Trophoblast cell (in vitro differentiated cells and primary cell): ENCODE measurements at regions not wholly inside any gene's neighbourhood (a gene's known extent, or its start where the extent isn't known, plus 50 kb on each side); places are given as distances from the start of the nearest gene placed in this dataset.

Experiments
- DNase-seq, 2 donors: peaks; one replicate each; pipeline ENCODE4 v3.0.0-alpha.2; 2016
- H2AFZ ChIP-seq: 2 replicates; pipeline ENCODE4 v1.6.1; 2013; ENCODE audit warnings: low read length, moderate library complexity, mild to moderate bottlenecking; ENCODE audit not compliant: insufficient read depth, poor library complexity
- H2AK5ac ChIP-seq: 2 replicates; pipeline ENCODE4 v1.6.1; 2013; ENCODE audit warnings: mild to moderate bottlenecking, low read length
- H2BK120ac ChIP-seq: 2 replicates; pipeline ENCODE4 v1.6.1; 2013; ENCODE audit warnings: low read length, mild to moderate bottlenecking, moderate library complexity; ENCODE audit not compliant: insufficient read depth, poor library complexity
- H2BK12ac ChIP-seq: 2 replicates; pipeline ENCODE4 v1.6.1; 2013; ENCODE audit warnings: mild to moderate bottlenecking, low read length, moderate library complexity
- H2BK5ac ChIP-seq: 2 replicates; pipeline ENCODE4 v1.6.1; 2013; ENCODE audit warnings: low read length, low read depth, moderate library complexity, mild to moderate bottlenecking; ENCODE audit not compliant: poor library complexity
- H3K14ac ChIP-seq: 2 replicates; pipeline ENCODE4 v1.6.1; 2013; ENCODE audit warnings: mild to moderate bottlenecking, low read length
- H3K18ac ChIP-seq: 2 replicates; pipeline ENCODE4 v1.6.1; 2013; ENCODE audit warnings: mild to moderate bottlenecking, low read length
- H3K23ac ChIP-seq: 2 replicates; pipeline ENCODE4 v1.6.1; 2013; ENCODE audit warnings: low read length
- H3K27ac ChIP-seq: 2 replicates; pipeline ENCODE4 v1.5.1; 2013; ENCODE audit warnings: low read depth, mild to moderate bottlenecking, inconsistent platforms, low read length, moderate library complexity
- H3K27me3 ChIP-seq: 2 replicates; pipeline ENCODE4 v1.6.1; 2013; ENCODE audit warnings: inconsistent platforms, mild to moderate bottlenecking, low read length, moderate library complexity; ENCODE audit not compliant: insufficient read depth
- H3K36me3 ChIP-seq, 2 experiments: 1 replicate in 1 of 2; 2 replicates in 1 of 2; pipeline ENCODE4 v1.6.1; 2013; ENCODE audit warnings: low read length in 2 of 2, mild to moderate bottlenecking in 2 of 2, moderate library complexity in 1 of 2; ENCODE audit not compliant: insufficient read depth in 2 of 2, control insufficient read depth in 1 of 2
- H3K4ac ChIP-seq: 2 replicates; pipeline ENCODE4 v1.6.1; 2013; ENCODE audit warnings: low read depth, mild to moderate bottlenecking, low read length, moderate library complexity
- H3K4me1 ChIP-seq, 2 experiments: 1 replicate in 1 of 2; 2 replicates in 1 of 2; pipeline ENCODE4 v1.6.1; 2013; ENCODE audit warnings: low read length in 2 of 2, mild to moderate bottlenecking in 2 of 2, moderate library complexity in 1 of 2; ENCODE audit not compliant: insufficient read depth in 2 of 2, control insufficient read depth in 1 of 2
- H3K4me2 ChIP-seq: 2 replicates; pipeline ENCODE4 v1.6.1; 2013; ENCODE audit warnings: inconsistent platforms, mild to moderate bottlenecking, low read length, moderate library complexity
- H3K4me3 ChIP-seq: 2 replicates; pipeline ENCODE4 v1.5.1; 2013; ENCODE audit warnings: mild to moderate bottlenecking, low read depth, low read length, inconsistent platforms
- H3K79me1 ChIP-seq: one replicate; pipeline ENCODE4 v1.6.1; 2013; ENCODE audit warnings: low read length
- H3K79me2 ChIP-seq: 2 replicates; pipeline ENCODE4 v1.6.1; 2013; ENCODE audit warnings: low read length, mild to moderate bottlenecking; ENCODE audit not compliant: control insufficient read depth, insufficient read depth, poor library complexity
- H3K9ac ChIP-seq: 2 replicates; pipeline ENCODE4 v1.6.1; 2013; ENCODE audit warnings: mild to moderate bottlenecking, low read length
- H3K9me3 ChIP-seq: 2 replicates; pipeline ENCODE4 v1.6.1; 2013; ENCODE audit warnings: low read depth, mild to moderate bottlenecking, control low read depth, inconsistent platforms, low read length; ENCODE audit not compliant: insufficient read depth
- H4K12ac ChIP-seq: 2 replicates; pipeline ENCODE4 v1.6.1; 2013; ENCODE audit warnings: low read depth, mild to moderate bottlenecking, low read length, moderate library complexity
- H4K8ac ChIP-seq: 2 replicates; pipeline ENCODE4 v1.6.1; 2013; ENCODE audit warnings: low read depth, mild to moderate bottlenecking, low read length, moderate library complexity
- H4K91ac ChIP-seq: one replicate; pipeline ENCODE4 v1.6.1; 2013; ENCODE audit warnings: low read depth, mild to moderate bottlenecking, low read length, moderate library complexity
- WGBS: extraction: QIAGEN DNeasy Blood & Tissue Kit; methylation state at CpG from one replicate; pipeline ENCODE4 v1.1.7; 2013; ENCODE audit warnings: missing lambda C conversion rate; ENCODE audit not compliant: insufficient read length, insufficient coverage; ENCODE audit errors: extremely low coverage; 5-methylcytosine and 5-hydroxymethylcytosine counted together

DNA sequence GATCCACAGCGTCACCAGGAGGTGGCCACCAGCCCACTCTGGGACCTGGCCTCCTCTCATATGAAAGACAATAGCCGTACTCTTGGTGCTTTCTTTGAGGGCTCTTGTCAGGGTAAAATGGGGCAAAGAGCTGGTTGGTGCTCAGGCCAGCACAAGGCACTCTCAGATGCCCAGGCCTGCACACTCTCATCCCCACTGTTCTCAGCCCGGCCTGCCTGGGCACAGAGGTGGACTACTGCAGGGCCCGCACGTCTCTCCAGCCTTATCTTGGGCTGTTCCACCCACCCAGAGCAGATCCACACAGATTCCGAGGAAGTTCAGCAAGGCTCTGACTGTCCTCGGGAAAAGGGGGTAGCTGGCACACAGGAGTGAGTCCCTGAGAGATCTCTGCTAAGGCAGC, 122.8 kb upstream of the PRR20G start:
- Histone ChIP-seq H2BK12ac (no peak overlapping the region), H3K36me3 (no peaks in the 10 kb centered on the region), H3K18ac (no peak overlapping the region), H3K27ac (no peak overlapping the region), H3K4me1 (no peaks in the 10 kb centered on the region), H3K4me3 (no peak overlapping the region), H2BK5ac (no peak overlapping the region), H3K79me1 (peaks cover 2% of the 10 kb centered on the region), H3K23ac (no peak overlapping the region), H3K9ac (no peak overlapping the region), H2BK120ac (no peak overlapping the region), H3K79me2 (no peaks in the 10 kb centered on the region), H3K27me3 (no peaks in the 10 kb centered on the region), H3K4me2 (no peak overlapping the region), H2AK5ac (no peak overlapping the region), H3K4ac (no peak overlapping the region), H4K8ac (no peak overlapping the region), H3K9me3 (peaks cover 3% of the 10 kb centered on the region), H3K14ac (no peak overlapping the region), H4K12ac (no peak overlapping the region), H4K91ac (no peak overlapping the region), H2AFZ (no peak overlapping the region)
- whole genome bisulfite sequencing, result no CpG with 5 or more reads among the region's 7 CpGs
- DNase-seq, result no peak

DNA sequence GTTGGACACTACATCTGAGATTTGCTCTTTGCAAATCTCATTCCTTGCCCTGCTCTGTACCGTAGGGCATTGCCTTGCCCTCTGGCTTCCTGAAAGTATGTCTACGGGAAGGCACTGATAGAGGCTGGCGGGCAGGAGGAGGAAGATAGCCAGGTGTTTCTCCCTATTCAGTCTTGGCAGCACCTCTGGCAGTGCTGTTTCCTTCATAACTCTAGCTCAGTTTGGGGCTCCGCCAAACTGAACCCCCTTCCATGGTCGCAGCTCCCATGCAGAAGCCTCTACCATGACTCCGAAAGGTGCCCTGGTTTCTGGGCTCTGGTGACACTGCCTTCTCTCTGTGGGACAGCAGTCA, 122.3 kb upstream of the PRR20G start:
- H4K8ac ChIP-seq, result no peak overlapping the region
- no peak overlapping the region for H2BK12ac ChIP-seq
- no peak overlapping the region for H3K27ac ChIP-seq
- no peak overlapping the region for H3K14ac ChIP-seq
- H2BK120ac ChIP-seq, result no peak overlapping the region
- no peaks in the 10 kb centered on the region for H3K27me3 ChIP-seq
- no peak overlapping the region for H3K4me3 ChIP-seq
- no peaks in the 10 kb centered on the region for H3K36me3 ChIP-seq
- H2BK5ac ChIP-seq, result no peak overlapping the region
- H4K91ac ChIP-seq, result no peak overlapping the region
- no CpG with 5 or more reads among the region's 6 CpGs for WGBS
- no peak overlapping the region for H2AK5ac ChIP-seq
- H3K4ac ChIP-seq, result no peak overlapping the region
- no peaks in the 10 kb centered on the region for H3K79me2 ChIP-seq
- no peaks in the 10 kb centered on the region for H3K4me1 ChIP-seq
- DNase-seq, result no peak
- H3K23ac ChIP-seq, result no peak overlapping the region
- no peak overlapping the region for H3K18ac ChIP-seq
- no peak overlapping the region for H2AFZ ChIP-seq
- no peak overlapping the region for H3K9ac ChIP-seq
- H3K79me1 ChIP-seq, result peaks cover 2% of the 10 kb centered on the region
- H3K9me3 ChIP-seq, result peaks cover 3% of the 10 kb centered on the region
- H4K12ac ChIP-seq, result no peak overlapping the region
- H3K4me2 ChIP-seq, result no peak overlapping the region

DNA sequence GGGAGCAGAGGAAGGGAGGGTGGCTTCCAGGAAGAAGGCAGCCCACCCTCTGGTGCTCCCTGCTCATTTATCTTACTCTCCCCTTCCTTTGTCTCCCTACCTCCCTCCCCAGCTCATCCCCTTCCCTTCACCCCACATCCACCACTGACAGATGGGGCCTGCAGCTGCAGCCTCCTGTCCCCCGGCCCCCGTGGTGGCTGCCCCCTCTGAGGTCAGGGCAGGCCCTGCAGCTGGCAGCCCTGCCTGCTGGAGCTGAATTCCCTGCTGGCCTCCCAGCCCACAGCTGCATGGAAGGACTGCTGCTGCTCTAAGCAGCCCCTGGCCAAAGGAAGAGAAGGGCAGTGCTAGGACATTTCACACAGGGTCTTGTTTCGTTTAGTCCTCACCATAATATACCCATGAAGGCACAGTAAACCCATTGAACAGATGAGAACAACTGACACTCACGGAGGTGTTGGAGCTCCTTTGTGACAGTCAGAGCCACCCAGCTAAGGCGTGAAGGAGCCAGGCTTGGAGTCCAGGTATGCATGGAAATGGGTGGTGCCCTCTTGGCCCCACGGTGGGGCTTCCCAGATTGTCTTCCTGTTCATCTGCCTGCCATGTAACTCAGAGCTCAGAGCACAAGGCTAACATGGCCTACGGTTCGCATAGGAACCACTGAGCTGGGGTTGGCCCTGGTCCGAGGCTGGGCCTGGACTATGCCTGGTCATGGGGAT, 121.7 kb upstream of the PRR20G start:
- Histone ChIP-seq H2AFZ (no peak overlapping the region), H3K36me3 (no peaks in the 10 kb centered on the region), H3K27me3 (no peaks in the 10 kb centered on the region), H3K9me3 (peaks cover 3% of the 10 kb centered on the region), H3K4ac (no peak overlapping the region), H3K79me2 (no peaks in the 10 kb centered on the region), H3K27ac (no peak overlapping the region), H3K4me1 (peaks cover 4% of the 10 kb centered on the region in 2 experiments), H3K23ac (no peak overlapping the region), H4K8ac (no peak overlapping the region), H3K9ac (no peak overlapping the region), H3K79me1 (peaks cover 4% of the 10 kb centered on the region), H2AK5ac (no peak overlapping the region), H2BK120ac (no peak overlapping the region), H3K14ac (no peak overlapping the region), H2BK12ac (no peak overlapping the region), H4K12ac (no peak overlapping the region), H2BK5ac (no peak overlapping the region), H4K91ac (no peak overlapping the region), H3K4me3 (no peak overlapping the region), H3K18ac (no peak overlapping the region), H3K4me2 (no peak overlapping the region)
- WGBS, result no CpG with 5 or more reads among the region's 9 CpGs
- no peak for DNase-seq

DNA sequence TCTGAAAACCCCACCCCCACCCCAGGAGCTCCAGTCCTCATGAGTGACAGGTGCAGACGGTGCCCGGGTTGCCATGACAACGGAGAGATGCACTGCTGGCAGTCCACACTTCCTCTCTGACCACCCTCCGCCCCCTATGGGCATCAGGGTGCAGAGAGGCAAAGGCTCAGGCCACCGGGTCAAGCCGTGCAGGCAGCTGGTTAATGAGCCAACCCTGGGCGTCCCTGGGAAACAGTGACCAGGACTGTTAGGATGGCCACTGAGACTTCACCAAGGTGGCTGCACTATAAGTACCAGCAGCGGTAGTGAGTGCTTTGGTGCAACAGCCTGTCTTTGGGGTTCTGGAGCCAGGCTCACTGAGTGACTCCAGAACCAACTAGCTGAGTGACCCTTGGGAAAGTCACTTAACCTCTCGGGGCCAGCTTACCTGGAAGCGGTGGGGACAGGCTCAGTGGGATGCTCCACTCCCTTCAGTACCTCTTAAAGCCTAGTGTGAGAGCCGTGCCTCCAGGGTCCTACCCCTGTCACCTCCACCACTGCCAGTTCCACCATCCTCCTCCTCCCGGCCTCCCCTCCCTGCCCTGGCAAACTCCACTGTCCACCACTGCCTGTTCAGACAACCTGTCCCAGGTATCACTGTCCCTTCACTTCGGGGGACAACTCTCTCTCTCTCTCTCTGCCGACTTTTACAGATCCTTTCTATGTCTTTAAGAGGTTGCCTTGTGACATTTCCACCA, 121.0 kb upstream of the PRR20G start:
- no peak for DNase-seq
- Histone ChIP-seq H3K27me3 (no peaks in the 10 kb centered on the region), H3K4me1 (peaks cover 4 to 5% of the 10 kb centered on the region in 2 experiments), H3K79me2 (no peaks in the 10 kb centered on the region), H3K18ac (no peak overlapping the region), H2BK120ac (no peak overlapping the region), H3K23ac (no peak overlapping the region), H4K12ac (no peak overlapping the region), H3K14ac (no peak overlapping the region), H3K79me1 (peaks cover 6% of the 10 kb centered on the region), H4K8ac (no peak overlapping the region), H3K27ac (no peak overlapping the region), H3K4ac (no peak overlapping the region), H3K36me3 (no peaks in the 10 kb centered on the region), H3K4me2 (no peak overlapping the region), H3K9ac (no peak overlapping the region), H2AFZ (no peak overlapping the region), H3K4me3 (no peak overlapping the region), H2BK12ac (no peak overlapping the region), H4K91ac (no peak overlapping the region), H2AK5ac (no peak overlapping the region), H3K9me3 (peaks cover 3% of the 10 kb centered on the region), H2BK5ac (no peak overlapping the region)
- no CpG with 5 or more reads among the region's 14 CpGs for WGBS
